Neural crest cell (in vitro differentiated cells): ENCODE measurements at regions not wholly inside any gene's neighbourhood (a gene's known extent, or its start where the extent isn't known, plus 50 kb on each side); places are given as distances from the start of the nearest gene placed in this dataset.

Experiments used
- DNase-seq: peaks from one replicate; pipeline ENCODE4 v3.0.0; 2021; ENCODE audit warnings: low read depth, mixed read lengths, low spot score
- H3K27ac Mint-ChIP-seq: one replicate; pipeline ENCODE4 v1.8.0; 2021; ENCODE audit warnings: mild to moderate bottlenecking, mixed read lengths; ENCODE audit not compliant: unreplicated experiment
- H3K27me3 Mint-ChIP-seq: 2 replicates; pipeline ENCODE4 v1.8.0; 2021; ENCODE audit warnings: low read depth, mild to moderate bottlenecking, mixed read lengths
- H3K36me3 Mint-ChIP-seq: 2 replicates; pipeline ENCODE4 v1.8.0; 2021; ENCODE audit warnings: low read depth, mild to moderate bottlenecking, mixed read lengths
- H3K4me1 Mint-ChIP-seq: 2 replicates; pipeline ENCODE4 v1.8.0; 2021; ENCODE audit warnings: mixed read lengths
- H3K4me3 Mint-ChIP-seq: one replicate; pipeline ENCODE4 v1.8.0; 2021; ENCODE audit warnings: mild to moderate bottlenecking, mixed read lengths
- H3K9me3 Mint-ChIP-seq: 2 replicates; pipeline ENCODE4 v1.8.0; 2021; ENCODE audit warnings: mixed read lengths
- TF ChIP-seq, protein P1 (sequence below): fragments of 200-600 bp; sonication (generic); conservative IDR thresholded peaks from 2 replicates; pipeline ENCODE4 v1.5.0; 2021; ENCODE audit warnings: antibody characterized with exemption, mild to moderate bottlenecking

DNA sequence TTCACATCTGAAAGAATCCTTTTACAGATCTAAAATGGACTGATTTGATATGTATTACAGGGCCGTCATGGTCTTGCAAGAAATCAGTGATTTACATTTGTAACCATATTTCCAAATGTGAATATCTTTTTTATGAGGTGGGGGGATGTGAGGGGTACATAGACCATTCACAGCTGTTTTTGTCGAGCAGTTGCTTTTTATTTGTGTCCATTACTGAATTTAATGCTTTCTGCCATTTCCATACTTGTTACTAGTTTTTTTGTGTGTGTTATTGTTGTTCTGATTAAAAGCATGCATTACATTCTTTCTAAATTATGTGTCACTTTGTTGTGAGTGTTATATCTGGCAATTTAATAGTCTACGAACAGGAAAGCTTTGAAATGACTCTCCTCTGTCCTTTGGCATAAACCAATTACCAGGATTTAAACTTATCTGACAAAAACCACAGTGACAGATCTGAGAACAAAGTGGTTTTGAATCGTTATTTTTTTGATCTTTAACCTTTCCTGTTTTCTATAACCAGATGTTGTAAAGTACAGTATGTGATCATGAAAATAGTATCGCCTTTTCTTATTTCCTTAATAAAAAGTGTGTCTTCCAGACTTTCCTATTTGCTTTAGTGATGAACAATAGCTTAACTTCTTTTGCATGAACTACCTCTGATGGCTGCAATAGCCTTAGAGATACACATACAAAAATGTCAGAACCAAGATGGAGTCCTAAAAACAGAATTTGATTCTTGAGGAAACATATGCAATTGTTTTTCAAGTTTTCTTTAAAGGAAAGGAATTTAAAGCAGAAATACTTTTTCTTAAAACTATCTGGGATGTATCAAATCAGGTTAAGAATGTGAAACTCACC is 354.2 kb upstream of the ACVR2A start:
- TF ChIP-seq, protein P1, sequence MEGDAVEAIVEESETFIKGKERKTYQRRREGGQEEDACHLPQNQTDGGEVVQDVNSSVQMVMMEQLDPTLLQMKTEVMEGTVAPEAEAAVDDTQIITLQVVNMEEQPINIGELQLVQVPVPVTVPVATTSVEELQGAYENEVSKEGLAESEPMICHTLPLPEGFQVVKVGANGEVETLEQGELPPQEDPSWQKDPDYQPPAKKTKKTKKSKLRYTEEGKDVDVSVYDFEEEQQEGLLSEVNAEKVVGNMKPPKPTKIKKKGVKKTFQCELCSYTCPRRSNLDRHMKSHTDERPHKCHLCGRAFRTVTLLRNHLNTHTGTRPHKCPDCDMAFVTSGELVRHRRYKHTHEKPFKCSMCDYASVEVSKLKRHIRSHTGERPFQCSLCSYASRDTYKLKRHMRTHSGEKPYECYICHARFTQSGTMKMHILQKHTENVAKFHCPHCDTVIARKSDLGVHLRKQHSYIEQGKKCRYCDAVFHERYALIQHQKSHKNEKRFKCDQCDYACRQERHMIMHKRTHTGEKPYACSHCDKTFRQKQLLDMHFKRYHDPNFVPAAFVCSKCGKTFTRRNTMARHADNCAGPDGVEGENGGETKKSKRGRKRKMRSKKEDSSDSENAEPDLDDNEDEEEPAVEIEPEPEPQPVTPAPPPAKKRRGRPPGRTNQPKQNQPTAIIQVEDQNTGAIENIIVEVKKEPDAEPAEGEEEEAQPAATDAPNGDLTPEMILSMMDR: no peak
- H3K9me3 Mint-ChIP-seq: no peaks in the 10 kb centered on the region
- no peak overlapping the region for H3K4me3 Mint-ChIP-seq
- peaks cover 14% of the 10 kb centered on the region for H3K4me1 Mint-ChIP-seq
- H3K36me3 Mint-ChIP-seq: no peaks in the 10 kb centered on the region
- no peak overlapping the region for H3K27ac Mint-ChIP-seq
- no peak for DNase-seq
- H3K27me3 Mint-ChIP-seq: peaks cover 4% of the 10 kb centered on the region

DNA sequence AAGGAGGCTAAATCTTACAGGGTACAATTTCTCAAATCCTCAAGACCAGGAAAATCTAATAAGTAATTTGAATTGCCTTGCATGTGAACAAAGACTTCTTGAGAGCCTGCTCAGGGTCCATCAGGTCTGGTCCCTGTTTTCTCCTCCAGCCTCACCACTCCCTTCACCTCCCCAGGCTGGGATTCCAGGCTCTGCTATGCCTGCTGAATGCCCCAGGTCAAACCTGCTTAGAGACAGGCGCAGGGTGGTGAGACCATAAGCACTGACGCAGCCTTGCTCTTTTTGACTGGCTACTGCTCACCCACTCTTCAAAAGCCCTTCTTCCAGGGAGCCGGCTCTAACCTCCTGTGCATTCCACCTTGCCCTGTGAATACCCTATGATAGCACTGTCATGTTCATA is 356.4 kb upstream of the ACVR2A start:
- H3K4me3 Mint-ChIP-seq: no peak overlapping the region
- H3K27ac Mint-ChIP-seq: no peak overlapping the region
- DNase-seq: no peak
- no peaks in the 10 kb centered on the region for H3K9me3 Mint-ChIP-seq
- H3K36me3 Mint-ChIP-seq: no peaks in the 10 kb centered on the region
- H3K4me1 Mint-ChIP-seq: peaks cover 14% of the 10 kb centered on the region
- TF ChIP-seq, protein P1: no peak
- peaks cover 4% of the 10 kb centered on the region for H3K27me3 Mint-ChIP-seq

DNA sequence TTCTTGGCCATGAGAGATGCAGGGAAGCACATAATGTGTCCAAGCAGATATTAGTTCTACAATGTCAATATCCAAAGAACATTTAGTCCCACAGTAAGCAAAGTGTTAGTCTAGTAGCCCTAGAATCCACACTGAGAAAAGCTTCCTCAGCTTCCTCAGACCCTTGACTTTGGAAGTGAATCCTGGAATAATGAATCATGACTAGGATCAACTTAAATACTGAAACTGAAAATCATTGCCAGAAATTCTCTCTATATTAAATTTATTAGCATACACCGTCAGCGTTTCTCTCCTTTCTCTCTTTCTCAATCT is 356.9 kb upstream of the ACVR2A start:
- H3K36me3 Mint-ChIP-seq: no peaks in the 10 kb centered on the region
- H3K4me3 Mint-ChIP-seq: no peak overlapping the region

DNA sequence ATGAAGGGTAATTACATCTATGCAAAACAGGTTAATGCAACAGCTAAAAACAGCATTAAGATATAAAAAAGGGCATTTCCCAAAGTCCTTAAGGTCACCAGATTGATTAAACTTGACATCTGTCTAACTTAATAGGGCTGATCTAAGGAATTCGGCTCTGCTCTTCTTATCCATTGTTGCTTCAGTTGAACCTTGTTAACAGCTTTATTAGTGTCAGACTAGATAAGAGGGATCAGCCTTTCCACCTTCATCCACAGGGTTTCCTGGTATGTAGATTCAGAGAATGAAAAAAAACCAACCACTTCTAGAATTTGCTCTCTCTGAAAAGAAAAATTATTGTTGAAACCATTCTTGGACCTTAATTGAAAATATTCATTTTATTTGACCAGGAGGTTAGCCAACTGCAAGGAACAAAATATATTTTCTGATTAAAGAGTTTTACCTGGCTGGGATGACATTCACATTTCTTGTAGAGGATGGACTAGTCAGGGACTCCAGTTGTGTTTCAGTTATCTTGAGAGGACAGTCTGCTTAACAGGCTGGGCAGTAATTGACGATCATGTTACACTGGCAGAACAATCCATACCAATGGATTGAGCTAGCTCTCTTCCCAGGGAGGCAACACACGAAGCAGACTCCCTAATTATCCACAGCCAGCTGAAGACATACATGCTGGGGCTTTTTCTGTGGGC is 357.4 kb upstream of the ACVR2A start:
- TF ChIP-seq, protein P1: no peak
- Mint-ChIP-seq H3K4me1 (peaks cover 14% of the 10 kb centered on the region), H3K4me3 (no peak overlapping the region), H3K27ac (no peak overlapping the region), H3K36me3 (no peaks in the 10 kb centered on the region), H3K9me3 (no peaks in the 10 kb centered on the region), H3K27me3 (peaks cover 4% of the 10 kb centered on the region)
- DNase-seq: no peak

More for the DNA sequence above, 356.9 kb upstream of the ACVR2A start:
- Mint-ChIP-seq H3K27me3 (peaks cover 4% of the 10 kb centered on the region), H3K9me3 (no peaks in the 10 kb centered on the region), H3K27ac (no peak overlapping the region), H3K4me1 (peaks cover 14% of the 10 kb centered on the region)
- DNase-seq: no peak
- TF ChIP-seq, protein P1: no peak

DNA sequence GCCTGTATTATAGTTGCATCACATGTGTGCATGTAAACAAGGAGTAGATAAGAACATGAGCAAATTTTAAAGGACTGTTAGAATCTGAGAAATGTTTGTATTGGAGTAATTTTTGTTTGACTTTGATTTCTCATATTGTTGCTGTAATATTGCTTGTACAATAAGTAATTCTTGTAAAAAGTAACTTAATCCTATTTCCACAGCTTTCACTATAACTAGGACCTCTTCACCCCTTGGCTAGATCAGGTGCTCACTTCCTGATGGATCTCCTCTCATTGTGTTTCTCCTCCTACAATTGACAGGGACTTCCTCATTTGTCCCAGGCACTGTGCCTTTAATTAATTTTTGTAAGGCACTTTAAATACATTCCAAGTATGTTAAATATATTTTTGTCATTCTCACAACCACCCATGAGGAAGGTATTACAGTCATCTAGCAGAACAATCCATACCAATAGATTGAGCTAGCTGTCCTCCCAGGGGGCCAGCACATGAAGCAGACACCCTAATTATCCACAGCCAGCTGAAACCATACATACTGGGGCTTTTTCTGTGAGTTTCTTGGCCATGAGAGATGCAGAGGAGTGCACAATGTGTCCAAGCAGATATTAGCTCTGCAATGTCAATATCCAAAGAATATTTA is 359.5 kb upstream of the ACVR2A start:
- H3K4me1 Mint-ChIP-seq: peaks cover 3% of the 10 kb centered on the region
- H3K9me3 Mint-ChIP-seq: no peaks in the 10 kb centered on the region
- peaks cover 4% of the 10 kb centered on the region for H3K27me3 Mint-ChIP-seq
- no peak overlapping the region for H3K4me3 Mint-ChIP-seq
- no peak for DNase-seq
- TF ChIP-seq, protein P1: no peak
- H3K36me3 Mint-ChIP-seq: no peaks in the 10 kb centered on the region
- no peak overlapping the region for H3K27ac Mint-ChIP-seq
